T-helper 1 cell treated with Interleukin-12 subunit alpha and Interleukin-12 subunit beta and Interleukin-4 antibody, amounts not matched to agents 30 μg/mL and 1 μg/mL, for 36 hours (primary cell): ENCODE measurements at regions not wholly inside any gene's neighbourhood (a gene's known extent, or its start where the extent isn't known, plus 50 kb on each side); places are given as distances from the start of the nearest gene placed in this dataset.

Experiments
- H3K27ac Mint-ChIP-seq: one replicate; pipeline ENCODE4 v1.8.0; 2021; ENCODE audit warnings: mild to moderate bottlenecking, mixed read lengths
- H3K27me3 Mint-ChIP-seq: one replicate; pipeline ENCODE4 v1.8.0; 2021; ENCODE audit warnings: low read depth, mixed read lengths
- H3K36me3 Mint-ChIP-seq: one replicate; pipeline ENCODE4 v1.8.0; 2021; ENCODE audit warnings: low read depth, mixed read lengths
- H3K4me1 Mint-ChIP-seq: one replicate; pipeline ENCODE4 v1.8.0; 2021; ENCODE audit warnings: low read depth, mixed read lengths
- H3K4me3 Mint-ChIP-seq: one replicate; pipeline ENCODE4 v1.8.0; 2021; ENCODE audit warnings: mild to moderate bottlenecking, moderate library complexity, mixed read lengths
- H3K9me3 Mint-ChIP-seq: one replicate; pipeline ENCODE4 v1.8.0; 2021; ENCODE audit warnings: mixed read lengths

GRCh38 chr14:101497684-101498525, 63.4 kb upstream of the DIO3 start:
- H3K9me3 Mint-ChIP-seq: no peaks in the 10 kb centered on the region
- H3K27ac Mint-ChIP-seq: no peak overlapping the region
- H3K4me3 Mint-ChIP-seq: no peak overlapping the region
- no peaks in the 10 kb centered on the region for H3K4me1 Mint-ChIP-seq
- H3K36me3 Mint-ChIP-seq: no peaks in the 10 kb centered on the region
- peaks cover 5% of the 10 kb centered on the region for H3K27me3 Mint-ChIP-seq

- Mint-ChIP-seq H3K4me3 (no peak overlapping the region), H3K27ac (no peak overlapping the region), H3K27me3 (peaks cover 5% of the 10 kb centered on the region), H3K4me1 (no peaks in the 10 kb centered on the region), H3K9me3 (no peaks in the 10 kb centered on the region), H3K36me3 (no peaks in the 10 kb centered on the region)
Observed at GRCh38 chr14:101498526-101498860, 62.8 kb upstream of the DIO3 start.

- Mint-ChIP-seq H3K4me3 (no peak overlapping the region), H3K36me3 (no peaks in the 10 kb centered on the region), H3K27ac (no peak overlapping the region), H3K27me3 (peaks cover 5% of the 10 kb centered on the region), H3K9me3 (no peaks in the 10 kb centered on the region), H3K4me1 (no peaks in the 10 kb centered on the region)
Observed at GRCh38 chr14:101499080-101499479, 62.2 kb upstream of the DIO3 start.

GRCh38 chr14:101499513-101499912, 61.8 kb upstream of the DIO3 start:
- Mint-ChIP-seq H3K9me3 (no peaks in the 10 kb centered on the region), H3K27me3 (peaks cover 5% of the 10 kb centered on the region), H3K4me1 (no peaks in the 10 kb centered on the region), H3K36me3 (no peaks in the 10 kb centered on the region), H3K4me3 (no peak overlapping the region), H3K27ac (no peak overlapping the region)

GRCh38 chr14:101500061-101500460, 61.2 kb upstream of the DIO3 start:
- no peaks in the 10 kb centered on the region for H3K9me3 Mint-ChIP-seq
- no peak overlapping the region for H3K27ac Mint-ChIP-seq
- no peaks in the 10 kb centered on the region for H3K4me1 Mint-ChIP-seq
- H3K27me3 Mint-ChIP-seq: peaks cover 5% of the 10 kb centered on the region
- H3K36me3 Mint-ChIP-seq: no peaks in the 10 kb centered on the region
- no peak overlapping the region for H3K4me3 Mint-ChIP-seq

- H3K27ac Mint-ChIP-seq: no peak overlapping the region
- H3K36me3 Mint-ChIP-seq: no peaks in the 10 kb centered on the region
- H3K4me3 Mint-ChIP-seq: no peak overlapping the region
- no peaks in the 10 kb centered on the region for H3K9me3 Mint-ChIP-seq
- peaks cover 5% of the 10 kb centered on the region for H3K27me3 Mint-ChIP-seq
- H3K4me1 Mint-ChIP-seq: no peaks in the 10 kb centered on the region
Observed at GRCh38 chr14:101500681-101501080, 60.6 kb upstream of the DIO3 start.

GRCh38 chr14:101501341-101501740, 60.0 kb upstream of the DIO3 start:
- H3K36me3 Mint-ChIP-seq: no peaks in the 10 kb centered on the region
- H3K27ac Mint-ChIP-seq: no peak overlapping the region
- H3K4me3 Mint-ChIP-seq: no peak overlapping the region
- peaks cover 5% of the 10 kb centered on the region for H3K27me3 Mint-ChIP-seq
- no peaks in the 10 kb centered on the region for H3K4me1 Mint-ChIP-seq
- H3K9me3 Mint-ChIP-seq: no peaks in the 10 kb centered on the region

GRCh38 chr14:101501858-101502615, 59.3 kb upstream of the DIO3 start:
- no peak overlapping the region for H3K27ac Mint-ChIP-seq
- H3K27me3 Mint-ChIP-seq: peaks cover 3% of the 10 kb centered on the region
- H3K9me3 Mint-ChIP-seq: no peaks in the 10 kb centered on the region
- no peak overlapping the region for H3K4me3 Mint-ChIP-seq
- no peaks in the 10 kb centered on the region for H3K4me1 Mint-ChIP-seq
- H3K36me3 Mint-ChIP-seq: no peaks in the 10 kb centered on the region

GRCh38 chr14:101502761-101503392, 58.4 kb upstream of the DIO3 start:
- H3K27me3 Mint-ChIP-seq: no peaks in the 10 kb centered on the region
- no peaks in the 10 kb centered on the region for H3K36me3 Mint-ChIP-seq
- no peaks in the 10 kb centered on the region for H3K9me3 Mint-ChIP-seq
- no peaks in the 10 kb centered on the region for H3K4me1 Mint-ChIP-seq
- no peak overlapping the region for H3K27ac Mint-ChIP-seq
- no peak overlapping the region for H3K4me3 Mint-ChIP-seq

GRCh38 chr14:101503431-101504095, 57.7 kb upstream of the DIO3 start:
- Mint-ChIP-seq H3K36me3 (no peaks in the 10 kb centered on the region), H3K9me3 (no peaks in the 10 kb centered on the region), H3K27me3 (no peaks in the 10 kb centered on the region), H3K27ac (no peak overlapping the region), H3K4me1 (no peaks in the 10 kb centered on the region), H3K4me3 (no peak overlapping the region)

- Mint-ChIP-seq H3K27ac (no peak overlapping the region), H3K27me3 (no peaks in the 10 kb centered on the region), H3K9me3 (no peaks in the 10 kb centered on the region), H3K4me1 (no peaks in the 10 kb centered on the region), H3K4me3 (no peak overlapping the region), H3K36me3 (no peaks in the 10 kb centered on the region)
Observed at GRCh38 chr14:101504096-101504948, 57.0 kb upstream of the DIO3 start.

- H3K9me3 Mint-ChIP-seq: no peaks in the 10 kb centered on the region
- H3K27ac Mint-ChIP-seq: no peak overlapping the region
- no peaks in the 10 kb centered on the region for H3K36me3 Mint-ChIP-seq
- H3K4me1 Mint-ChIP-seq: no peaks in the 10 kb centered on the region
- no peak overlapping the region for H3K4me3 Mint-ChIP-seq
- no peaks in the 10 kb centered on the region for H3K27me3 Mint-ChIP-seq
Observed at GRCh38 chr14:101505236-101505970, 55.9 kb upstream of the DIO3 start.

GRCh38 chr14:101506211-101506925, 54.9 kb upstream of the DIO3 start:
- H3K27me3 Mint-ChIP-seq: no peaks in the 10 kb centered on the region
- H3K27ac Mint-ChIP-seq: no peak overlapping the region
- no peaks in the 10 kb centered on the region for H3K4me1 Mint-ChIP-seq
- H3K36me3 Mint-ChIP-seq: no peaks in the 10 kb centered on the region
- no peak overlapping the region for H3K4me3 Mint-ChIP-seq
- H3K9me3 Mint-ChIP-seq: no peaks in the 10 kb centered on the region
